HEK293 (cell line): ENCODE measurements at regions not wholly inside any gene's neighbourhood (a gene's known extent, or its start where the extent isn't known, plus 50 kb on each side); places are given as distances from the start of the nearest gene placed in this dataset.

Experiments
- CTCF ChIA-PET: fragments of 350-600 bp; formaldehyde crosslinking; extraction: SDS; loops from one replicate; lab custom pipeline; 2021; ENCODE audit warnings: antibody characterized with exemption; lab: Yijun Ruan, JAX
- POLR2A ChIA-PET: fragments of 300-600 bp; formaldehyde crosslinking; extraction: SDS; loops from one replicate; lab custom pipeline; 2020; ENCODE audit warnings: antibody characterized with exemption, inconsistent platforms; lab: Yijun Ruan, JAX
- H3K27ac ChIP-seq: fragments of 200-500 bp; sonication (Bioruptor generic); 2 replicates; pipeline ENCODE4 v1.5.1; 2014; ENCODE audit warnings: low read depth, low read length, control low read depth, inconsistent platforms; ENCODE audit errors: extremely low read depth
- H3K36me3 ChIP-seq, 2 experiments: fragments of 200-500 bp in 1 of 2; sonication (Bioruptor generic) in 1 of 2; 1 replicate in 1 of 2; 2 replicates in 1 of 2; pipeline ENCODE4 v1.5.1; 2014 to 2017; ENCODE audit warnings: inconsistent platforms in 2 of 2, low read length in 2 of 2; ENCODE audit not compliant: control insufficient read depth in 2 of 2, insufficient read depth in 1 of 2
- H3K4me1 ChIP-seq: fragments of 200-500 bp; sonication (Bioruptor generic); 2 replicates; pipeline ENCODE4 v1.5.1; 2014; ENCODE audit warnings: mild to moderate bottlenecking, low read length, inconsistent platforms; ENCODE audit not compliant: control insufficient read depth, insufficient read depth
- H3K4me3 ChIP-seq: 2 replicates; pipeline ENCODE4 v1.5.1; 2011; ENCODE audit warnings: low read depth, mild to moderate bottlenecking, control low read depth, low read length, moderate library complexity
- H3K9me3 ChIP-seq: fragments of 200-500 bp; sonication (Bioruptor generic); 2 replicates; pipeline ENCODE4 v1.5.1; 2014; ENCODE audit warnings: low read depth, low read length, inconsistent platforms; ENCODE audit not compliant: control insufficient read depth, insufficient read depth
- HOXA7 ChIP-seq: sonication (generic); formaldehyde crosslinking; IDR thresholded peaks from 2 replicates; pipeline ENCODE4 v1.8.1; 2022; ENCODE audit warnings: missing genetic modification reagents, borderline replicate concordance
- KLF1 ChIP-seq: fragments of 450-650 bp; formaldehyde crosslinking; IDR thresholded peaks from 2 replicates; pipeline ENCODE4 v1.5.1; 2016; ENCODE audit warnings: missing biosample characterization, missing genetic modification characterization
- KLF8 ChIP-seq: fragments of 450-650 bp; formaldehyde crosslinking; IDR thresholded peaks from 2 replicates; pipeline ENCODE4 v1.5.1; 2016; ENCODE audit warnings: missing biosample characterization, missing genetic modification characterization
- PRDM10 ChIP-seq: fragments of 450-650 bp; formaldehyde crosslinking; IDR thresholded peaks from 2 replicates; pipeline ENCODE4 v1.5.1; 2016; ENCODE audit warnings: missing biosample characterization, missing genetic modification characterization
- SP7 ChIP-seq: fragments of 450-650 bp; formaldehyde crosslinking; IDR thresholded peaks from 2 replicates; pipeline ENCODE4 v1.5.1; 2016; ENCODE audit warnings: missing biosample characterization, missing genetic modification characterization
- YY1 ChIP-seq: fragments of 450-650 bp; formaldehyde crosslinking; IDR thresholded peaks from 2 replicates; pipeline ENCODE4 v1.5.1; 2018; ENCODE audit warnings: missing biosample characterization, missing genetic modification characterization
- YY2 ChIP-seq: fragments of 450-650 bp; formaldehyde crosslinking; IDR thresholded peaks from 2 replicates; pipeline ENCODE4 v1.5.1; 2016; ENCODE audit warnings: missing biosample characterization, missing genetic modification characterization
- ZFHX2 ChIP-seq: fragments of 450-650 bp; formaldehyde crosslinking; conservative IDR thresholded peaks from 2 replicates; pipeline ENCODE4 v1.5.1; 2016; ENCODE audit warnings: missing biosample characterization, missing genetic modification characterization
- ZNF114 ChIP-seq: fragments of 450-650 bp; formaldehyde crosslinking; IDR thresholded peaks from 2 replicates; pipeline ENCODE4 v1.5.0; 2017; ENCODE audit warnings: missing biosample characterization, missing genetic modification characterization
- ZNF148 ChIP-seq: fragments of 450-650 bp; formaldehyde crosslinking; IDR thresholded peaks from 2 replicates; pipeline ENCODE4 v1.5.0; 2017; ENCODE audit warnings: missing biosample characterization, missing genetic modification characterization, borderline replicate concordance
- ZNF169 ChIP-seq: fragments of 450-650 bp; formaldehyde crosslinking; IDR thresholded peaks from 2 replicates; pipeline ENCODE4 v1.5.1; 2016; ENCODE audit warnings: missing biosample characterization, missing genetic modification characterization
- ZNF223 ChIP-seq: fragments of 450-650 bp; formaldehyde crosslinking; IDR thresholded peaks from 2 replicates; pipeline ENCODE4 v1.5.1; 2016; ENCODE audit warnings: missing biosample characterization, missing genetic modification characterization
- ZNF366 ChIP-seq: fragments of 450-650 bp; formaldehyde crosslinking; conservative IDR thresholded peaks from 2 replicates; pipeline ENCODE4 v1.5.1; 2016; ENCODE audit warnings: missing biosample characterization, missing genetic modification characterization
- ZNF404 ChIP-seq: fragments of 450-650 bp; formaldehyde crosslinking; IDR thresholded peaks from 2 replicates; pipeline ENCODE4 v1.5.1; 2017; ENCODE audit warnings: missing biosample characterization, missing genetic modification characterization
- ZNF549 ChIP-seq: fragments of 450-650 bp; IDR thresholded peaks from 2 replicates; pipeline ENCODE4 v1.5.1; 2018; ENCODE audit warnings: missing biosample characterization, missing genetic modification characterization, mild to moderate bottlenecking, inconsistent platforms, moderate library complexity
- ZNF629 ChIP-seq: fragments of 450-650 bp; formaldehyde crosslinking; IDR thresholded peaks from 2 replicates; pipeline ENCODE4 v1.5.1; 2017; ENCODE audit warnings: missing biosample characterization, missing genetic modification characterization
- ZNF654 ChIP-seq: fragments of 450-650 bp; formaldehyde crosslinking; IDR thresholded peaks from 2 replicates; pipeline ENCODE4 v1.5.1; 2016; ENCODE audit warnings: low read depth, missing biosample characterization, missing genetic modification characterization
- ZNF670 ChIP-seq: fragments of 450-650 bp; formaldehyde crosslinking; IDR thresholded peaks from 2 replicates; pipeline ENCODE4 v1.5.1; 2016; ENCODE audit warnings: missing biosample characterization, missing genetic modification characterization, low read depth
- ZNF777 ChIP-seq: fragments of 450-650 bp; formaldehyde crosslinking; IDR thresholded peaks from 2 replicates; pipeline ENCODE4 v1.5.1; 2017; ENCODE audit warnings: missing biosample characterization, missing genetic modification characterization, borderline replicate concordance
- ZNF837 ChIP-seq: fragments of 450-650 bp; formaldehyde crosslinking; IDR thresholded peaks from 2 replicates; pipeline ENCODE4 v1.5.1; 2016; ENCODE audit warnings: missing biosample characterization, missing genetic modification characterization
- TF ChIP-seq, protein P1 (sequence below): fragments of 450-650 bp; formaldehyde crosslinking; IDR thresholded peaks from 2 replicates; pipeline ENCODE4 v1.5.1; 2016; ENCODE audit warnings: missing biosample characterization, missing genetic modification characterization
- TF ChIP-seq, protein P2 (sequence below): fragments of 450-650 bp; formaldehyde crosslinking; optimal IDR thresholded peaks from 2 replicates; pipeline ENCODE3; 2016; ENCODE audit warnings: missing biosample characterization, mild to moderate bottlenecking, missing genetic modification characterization
- TF ChIP-seq, protein P3 (sequence below): fragments of 450-650 bp; formaldehyde crosslinking; IDR thresholded peaks from 2 replicates; pipeline ENCODE4 v1.5.1; 2016; ENCODE audit warnings: missing biosample characterization, missing genetic modification characterization
- TF ChIP-seq, protein P4 (sequence below): fragments of 450-650 bp; formaldehyde crosslinking; IDR thresholded peaks from 2 replicates; pipeline ENCODE4 v1.5.1; 2016; ENCODE audit warnings: missing biosample characterization, missing genetic modification characterization, borderline replicate concordance

GRCh38 chr21:27035791-27036190 is 68.9 kb upstream of the ADAMTS5 start:
- POLR2A ChIA-PET: no interaction called here
- CTCF ChIA-PET: no interaction called here
- Histone ChIP-seq H3K36me3 (no peaks in the 10 kb centered on the region), H3K4me3 (no peak overlapping the region), H3K27ac (no peak overlapping the region), H3K4me1 (no peaks in the 10 kb centered on the region; the same call in 1 of the 2 replicates), H3K9me3 (no peaks in the 10 kb centered on the region; the same call in 1 of the 2 replicates)
- TF ChIP-seq, protein P1, sequence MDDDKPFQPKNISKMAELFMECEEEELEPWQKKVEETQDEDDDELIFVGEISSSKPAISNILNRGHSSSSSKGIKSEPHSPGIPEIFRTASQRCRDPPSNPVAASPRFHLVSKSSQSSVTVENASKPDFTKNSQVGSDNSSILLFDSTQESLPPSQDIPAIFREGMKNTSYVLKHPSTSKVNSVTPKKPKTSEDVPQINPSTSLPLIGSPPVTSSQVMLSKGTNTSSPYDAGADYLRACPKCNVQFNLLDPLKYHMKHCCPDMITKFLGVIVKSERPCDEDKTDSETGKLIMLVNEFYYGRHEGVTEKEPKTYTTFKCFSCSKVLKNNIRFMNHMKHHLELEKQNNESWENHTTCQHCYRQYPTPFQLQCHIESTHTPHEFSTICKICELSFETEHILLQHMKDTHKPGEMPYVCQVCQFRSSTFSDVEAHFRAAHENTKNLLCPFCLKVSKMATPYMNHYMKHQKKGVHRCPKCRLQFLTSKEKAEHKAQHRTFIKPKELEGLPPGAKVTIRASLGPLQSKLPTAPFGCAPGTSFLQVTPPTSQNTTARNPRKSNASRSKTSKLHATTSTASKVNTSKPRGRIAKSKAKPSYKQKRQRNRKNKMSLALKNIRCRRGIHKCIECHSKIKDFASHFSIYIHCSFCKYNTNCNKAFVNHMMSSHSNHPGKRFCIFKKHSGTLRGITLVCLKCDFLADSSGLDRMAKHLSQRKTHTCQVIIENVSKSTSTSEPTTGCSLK (tag by site-specific recombination): no peak
- TF ChIP-seq ZNF148 (tag by site-specific recombination) (no peak), ZNF549 (tag by site-specific recombination) (no peak), KLF8 (no peak), ZNF223 (no peak), YY1 (tag by site-specific recombination) (no peak), KLF1 (tag by site-specific recombination) (no peak), ZNF169 (tag by site-specific recombination) (no peak), ZNF670 (no peak)

DNA sequence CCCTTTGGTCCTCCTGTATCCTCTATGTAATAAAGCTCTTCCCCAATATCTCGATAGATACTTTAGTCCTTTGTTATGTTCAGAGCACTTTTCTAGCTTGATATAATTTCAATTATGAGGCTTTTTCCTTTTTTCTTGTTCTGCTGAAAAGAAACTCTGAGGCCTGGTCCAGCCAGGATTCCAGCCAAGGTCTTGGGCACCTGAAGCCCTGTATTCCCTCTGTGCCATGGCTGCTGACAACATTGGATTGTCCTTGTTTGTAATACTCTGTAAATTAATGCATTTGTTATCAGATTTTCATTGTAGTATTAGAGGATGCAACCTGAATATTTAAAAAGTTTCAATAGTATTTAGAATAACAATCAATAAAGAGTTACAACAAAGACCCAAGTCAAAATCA is 67.9 kb upstream of the ADAMTS5 start:
- Histone ChIP-seq H3K4me3 (no peak overlapping the region), H3K4me1 (no peaks in the 10 kb centered on the region; the same call in 1 of the 2 replicates), H3K36me3 (no peaks in the 10 kb centered on the region), H3K9me3 (no peaks in the 10 kb centered on the region; the same call in 1 of the 2 replicates), H3K27ac (no peak overlapping the region)
- CTCF ChIA-PET: no interaction called here
- TF ChIP-seq YY2 (tag by site-specific recombination): no peak
- TF ChIP-seq ZNF629 (tag by site-specific recombination): no peak
- TF ChIP-seq ZNF654 (tag by site-specific recombination): no peak
- no peak for TF ChIP-seq ZFHX2 (tag by site-specific recombination)
- TF ChIP-seq PRDM10 (tag by site-specific recombination): no peak
- TF ChIP-seq, protein P2, sequence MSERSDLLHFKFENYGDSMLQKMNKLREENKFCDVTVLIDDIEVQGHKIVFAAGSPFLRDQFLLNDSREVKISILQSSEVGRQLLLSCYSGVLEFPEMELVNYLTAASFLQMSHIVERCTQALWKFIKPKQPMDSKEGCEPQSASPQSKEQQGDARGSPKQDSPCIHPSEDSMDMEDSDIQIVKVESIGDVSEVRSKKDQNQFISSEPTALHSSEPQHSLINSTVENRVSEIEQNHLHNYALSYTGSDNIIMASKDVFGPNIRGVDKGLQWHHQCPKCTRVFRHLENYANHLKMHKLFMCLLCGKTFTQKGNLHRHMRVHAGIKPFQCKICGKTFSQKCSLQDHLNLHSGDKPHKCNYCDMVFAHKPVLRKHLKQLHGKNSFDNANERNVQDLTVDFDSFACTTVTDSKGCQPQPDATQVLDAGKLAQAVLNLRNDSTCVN (tag by site-specific recombination): no peak
- no peak for TF ChIP-seq KLF1 (tag by site-specific recombination)
- TF ChIP-seq ZNF837: no peak
- TF ChIP-seq, protein P3, sequence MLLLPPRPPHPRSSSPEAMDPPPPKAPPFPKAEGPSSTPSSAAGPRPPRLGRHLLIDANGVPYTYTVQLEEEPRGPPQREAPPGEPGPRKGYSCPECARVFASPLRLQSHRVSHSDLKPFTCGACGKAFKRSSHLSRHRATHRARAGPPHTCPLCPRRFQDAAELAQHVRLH (tag by site-specific recombination): no peak
- TF ChIP-seq SP7 (tag by site-specific recombination): no peak
- no peak for TF ChIP-seq ZNF114
- TF ChIP-seq ZNF169 (tag by site-specific recombination): no peak
- no peak for TF ChIP-seq ZNF404 (tag by site-specific recombination)
- TF ChIP-seq, protein P4, sequence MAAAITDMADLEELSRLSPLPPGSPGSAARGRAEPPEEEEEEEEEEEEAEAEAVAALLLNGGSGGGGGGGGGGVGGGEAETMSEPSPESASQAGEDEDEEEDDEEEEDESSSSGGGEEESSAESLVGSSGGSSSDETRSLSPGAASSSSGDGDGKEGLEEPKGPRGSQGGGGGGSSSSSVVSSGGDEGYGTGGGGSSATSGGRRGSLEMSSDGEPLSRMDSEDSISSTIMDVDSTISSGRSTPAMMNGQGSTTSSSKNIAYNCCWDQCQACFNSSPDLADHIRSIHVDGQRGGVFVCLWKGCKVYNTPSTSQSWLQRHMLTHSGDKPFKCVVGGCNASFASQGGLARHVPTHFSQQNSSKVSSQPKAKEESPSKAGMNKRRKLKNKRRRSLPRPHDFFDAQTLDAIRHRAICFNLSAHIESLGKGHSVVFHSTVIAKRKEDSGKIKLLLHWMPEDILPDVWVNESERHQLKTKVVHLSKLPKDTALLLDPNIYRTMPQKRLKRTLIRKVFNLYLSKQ (tag by site-specific recombination): no peak
- no peak for TF ChIP-seq HOXA7 (CRISPR knock-in tag)
- TF ChIP-seq ZNF777 (tag by site-specific recombination): no peak
- TF ChIP-seq ZNF366 (tag by site-specific recombination): no peak
- POLR2A ChIA-PET: no interaction called here
